IPS-15b (cell line): ENCODE measurements at regions not wholly inside any gene's neighbourhood (a gene's known extent, or its start where the extent isn't known, plus 50 kb on each side); places are given as distances from the start of the nearest gene placed in this dataset.

Source experiments
- H3K27me3 ChIP-seq: one replicate; pipeline ENCODE4 v1.6.1; 2013; ENCODE audit warnings: low read length; ENCODE audit not compliant: control insufficient read depth, insufficient read depth
- H3K36me3 ChIP-seq: one replicate; pipeline ENCODE4 v1.6.1; 2013; ENCODE audit warnings: low read length; ENCODE audit not compliant: control insufficient read depth, insufficient read depth
- H3K4me1 ChIP-seq: one replicate; pipeline ENCODE4 v1.6.1; 2013; ENCODE audit warnings: mild to moderate bottlenecking, low read length; ENCODE audit not compliant: control insufficient read depth, insufficient read depth
- H3K4me3 ChIP-seq: one replicate; pipeline ENCODE4 v1.5.1; 2013; ENCODE audit warnings: low read depth, low read length
- H3K9ac ChIP-seq: one replicate; pipeline ENCODE4 v1.6.1; 2013; ENCODE audit warnings: low read depth, mild to moderate bottlenecking, low read length
- H3K9me3 ChIP-seq: one replicate; pipeline ENCODE4 v1.6.1; 2013; ENCODE audit warnings: mild to moderate bottlenecking, low read length; ENCODE audit not compliant: control insufficient read depth, insufficient read depth

DNA sequence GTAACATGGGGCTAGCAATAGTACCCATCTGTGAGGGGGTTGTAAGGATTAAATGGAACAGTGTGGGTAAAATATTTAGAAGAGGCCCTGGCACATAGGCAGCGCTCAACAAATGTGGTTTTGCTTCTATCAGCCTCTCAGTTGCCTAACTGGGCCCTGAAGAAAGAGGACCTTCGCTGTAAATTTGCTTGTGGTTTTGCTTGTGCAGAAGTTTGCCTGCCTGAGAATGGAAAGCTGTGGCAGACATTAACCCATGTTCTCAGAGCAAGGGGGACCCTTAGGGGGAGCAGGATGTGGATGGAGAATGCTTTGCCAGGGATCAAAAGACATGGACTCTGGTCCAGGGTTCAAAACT lies 160.1 kb downstream of the BRMS1L start:
- Histone ChIP-seq H3K9me3 (no peaks in the 10 kb centered on the region), H3K4me1 (no peaks in the 10 kb centered on the region), H3K4me3 (no peak overlapping the region), H3K27me3 (no peaks in the 10 kb centered on the region), H3K9ac (no peak overlapping the region), H3K36me3 (no peaks in the 10 kb centered on the region)

DNA sequence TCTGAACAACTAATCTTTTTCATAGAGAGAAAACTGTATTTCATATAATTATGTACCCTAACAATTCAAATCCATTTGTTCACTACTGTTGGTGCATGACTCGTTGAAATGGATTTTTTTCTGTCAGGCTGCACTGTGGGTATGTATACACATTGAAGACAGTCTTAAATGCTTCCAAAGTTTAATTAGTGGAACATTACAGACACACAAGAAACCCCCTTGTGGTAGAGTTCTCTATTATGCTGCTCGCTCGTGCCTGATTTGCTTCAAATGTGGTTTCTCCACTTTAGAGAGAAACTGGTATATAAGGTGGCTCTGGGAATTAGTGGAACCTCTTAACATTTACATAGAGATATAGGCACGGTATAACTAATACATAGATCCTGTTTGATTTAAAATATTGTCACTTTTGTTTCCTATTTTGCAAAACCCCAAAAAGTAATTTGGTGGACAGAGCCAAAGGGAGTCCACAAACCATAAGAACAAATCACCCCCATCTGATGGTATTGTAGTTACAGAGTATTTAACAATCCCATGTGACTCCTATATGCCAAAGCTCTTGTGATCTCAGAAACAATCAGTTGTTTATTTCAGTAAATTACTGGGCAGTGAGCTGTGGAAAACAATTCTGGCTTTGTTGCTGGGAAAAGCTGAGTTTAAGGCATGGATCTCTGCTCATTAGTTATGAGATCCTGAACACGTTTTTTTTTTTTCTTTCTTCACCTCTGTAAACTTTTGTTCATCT lies 159.5 kb downstream of the BRMS1L start:
- H3K4me3 ChIP-seq, result no peak overlapping the region
- no peaks in the 10 kb centered on the region for H3K9me3 ChIP-seq
- no peak overlapping the region for H3K9ac ChIP-seq
- no peaks in the 10 kb centered on the region for H3K27me3 ChIP-seq
- no peaks in the 10 kb centered on the region for H3K4me1 ChIP-seq
- H3K36me3 ChIP-seq, result no peaks in the 10 kb centered on the region

DNA sequence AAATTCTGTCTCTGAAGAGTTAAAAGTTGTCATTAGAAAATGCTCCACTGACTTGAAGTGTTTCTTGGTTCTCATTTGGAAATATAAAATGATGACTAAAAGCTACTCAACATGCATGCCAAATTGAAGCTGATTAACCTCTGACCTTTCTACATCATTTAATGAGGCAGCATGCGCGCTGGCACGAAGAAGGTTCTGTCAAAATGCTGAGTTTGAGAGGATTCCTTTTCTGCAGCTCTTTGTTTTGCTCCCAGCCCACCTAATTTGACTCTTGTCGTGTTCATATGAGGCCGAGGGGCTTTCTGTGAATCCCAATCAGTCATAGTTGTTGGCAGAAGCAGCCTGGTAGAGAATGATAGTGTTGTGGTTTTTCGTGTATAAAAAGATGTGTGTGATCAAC lies 153.4 kb downstream of the BRMS1L start:
- Histone ChIP-seq H3K36me3 (no peaks in the 10 kb centered on the region), H3K9me3 (no peaks in the 10 kb centered on the region), H3K27me3 (no peaks in the 10 kb centered on the region), H3K4me3 (no peak overlapping the region), H3K9ac (no peak overlapping the region), H3K4me1 (no peaks in the 10 kb centered on the region)

DNA sequence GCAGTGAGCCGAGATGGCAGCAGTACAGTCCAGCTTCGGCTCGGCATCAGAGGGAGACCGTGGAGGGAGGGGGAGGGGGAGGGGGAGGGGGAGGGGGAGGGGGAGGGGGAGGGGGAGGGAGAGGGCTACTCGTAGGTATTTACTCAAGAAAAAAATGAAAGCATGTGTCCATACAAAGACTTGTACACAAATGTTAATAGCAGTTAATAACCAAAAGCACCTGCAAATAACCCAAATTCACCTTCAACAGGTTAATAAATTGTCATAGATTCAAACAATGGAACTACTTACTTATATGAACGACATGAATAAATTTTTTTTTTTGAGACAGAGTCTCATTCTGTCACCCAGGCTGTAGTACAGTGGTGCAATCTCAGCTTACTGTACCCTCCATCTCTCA lies 152.4 kb downstream of the BRMS1L start:
- H3K4me1 ChIP-seq, result no peaks in the 10 kb centered on the region
- no peak overlapping the region for H3K9ac ChIP-seq
- no peaks in the 10 kb centered on the region for H3K9me3 ChIP-seq

DNA sequence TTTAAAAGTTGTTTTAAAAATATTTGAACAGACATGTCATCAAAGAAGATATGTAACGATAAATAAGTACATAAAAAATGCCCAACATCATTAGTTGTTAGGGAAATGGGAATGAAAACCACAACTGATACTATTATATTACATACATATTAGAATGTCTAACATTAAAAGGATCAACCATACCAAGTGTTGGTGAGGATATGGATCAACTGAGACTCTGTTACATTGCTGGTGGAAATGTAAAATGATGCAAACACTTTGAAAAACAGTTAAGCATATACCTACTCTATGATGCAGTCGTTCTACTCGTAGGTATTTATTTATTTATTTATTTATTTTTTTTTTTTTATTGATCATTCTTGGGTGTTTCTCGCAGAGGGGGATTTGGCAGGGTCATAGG lies 149.7 kb downstream of the BRMS1L start:
- Histone ChIP-seq H3K9me3 (no peaks in the 10 kb centered on the region), H3K27me3 (no peaks in the 10 kb centered on the region), H3K4me3 (no peak overlapping the region), H3K4me1 (no peaks in the 10 kb centered on the region), H3K36me3 (no peaks in the 10 kb centered on the region), H3K9ac (no peak overlapping the region)

More for the DNA sequence above, 152.4 kb downstream of the BRMS1L start:
- H3K27me3 ChIP-seq, result no peaks in the 10 kb centered on the region
- no peaks in the 10 kb centered on the region for H3K36me3 ChIP-seq
- H3K4me3 ChIP-seq, result no peak overlapping the region

DNA sequence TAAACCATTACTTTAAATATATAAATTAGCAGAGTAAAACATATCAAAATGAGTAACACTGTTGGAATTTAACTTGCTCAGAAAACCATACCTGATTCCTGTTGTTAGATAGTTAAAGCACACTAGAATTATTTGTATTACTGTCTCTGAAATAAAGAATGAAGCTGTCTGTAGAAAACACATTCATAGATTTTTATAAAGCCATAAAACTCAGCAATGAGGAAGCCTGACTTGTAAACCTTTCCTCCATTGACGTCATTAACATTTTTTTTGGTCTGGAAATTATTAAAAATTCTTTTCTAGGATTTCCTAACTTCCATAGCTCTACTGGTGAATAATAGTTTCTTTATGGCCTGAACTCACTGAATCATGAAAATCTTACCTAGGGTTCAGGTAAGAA lies 147.6 kb downstream of the BRMS1L start:
- Histone ChIP-seq H3K4me3 (no peak overlapping the region), H3K4me1 (no peaks in the 10 kb centered on the region), H3K27me3 (no peaks in the 10 kb centered on the region), H3K9ac (no peak overlapping the region), H3K36me3 (no peaks in the 10 kb centered on the region), H3K9me3 (no peaks in the 10 kb centered on the region)

DNA sequence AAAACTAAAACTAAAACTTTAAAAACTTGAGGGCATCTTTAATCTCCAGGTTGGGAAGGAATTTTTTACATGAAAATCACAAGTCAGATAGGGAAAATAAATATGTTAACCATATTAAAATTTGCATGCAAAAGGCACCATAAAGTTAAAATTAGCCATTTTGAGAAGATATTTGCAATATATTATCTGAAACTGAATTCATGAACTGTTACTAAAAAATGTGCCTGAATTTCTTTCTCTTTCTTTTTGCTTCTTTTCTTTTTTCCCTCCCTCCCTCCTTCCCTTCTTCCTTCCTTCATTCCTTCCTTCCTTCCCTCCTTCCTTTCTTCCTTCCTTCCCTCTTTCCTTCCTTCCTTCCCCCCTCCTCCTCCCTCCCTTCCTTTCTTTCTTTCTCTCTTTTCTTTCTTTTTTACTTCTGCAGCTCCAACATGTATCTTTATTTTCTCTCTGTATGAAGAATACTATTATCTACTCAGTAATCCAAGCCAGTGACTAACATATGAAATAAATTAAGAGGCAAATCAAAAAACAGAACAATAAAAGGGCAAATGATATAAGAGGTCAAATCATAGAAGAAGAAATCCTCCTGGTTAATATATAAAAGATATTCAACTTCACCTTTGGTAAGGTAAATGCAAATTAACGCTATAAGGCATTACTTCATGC lies 146.0 kb downstream of the BRMS1L start:
- no peaks in the 10 kb centered on the region for H3K27me3 ChIP-seq
- H3K4me3 ChIP-seq, result no peak overlapping the region
- no peak overlapping the region for H3K9ac ChIP-seq
- no peaks in the 10 kb centered on the region for H3K4me1 ChIP-seq
- no peaks in the 10 kb centered on the region for H3K9me3 ChIP-seq
- H3K36me3 ChIP-seq, result no peaks in the 10 kb centered on the region

DNA sequence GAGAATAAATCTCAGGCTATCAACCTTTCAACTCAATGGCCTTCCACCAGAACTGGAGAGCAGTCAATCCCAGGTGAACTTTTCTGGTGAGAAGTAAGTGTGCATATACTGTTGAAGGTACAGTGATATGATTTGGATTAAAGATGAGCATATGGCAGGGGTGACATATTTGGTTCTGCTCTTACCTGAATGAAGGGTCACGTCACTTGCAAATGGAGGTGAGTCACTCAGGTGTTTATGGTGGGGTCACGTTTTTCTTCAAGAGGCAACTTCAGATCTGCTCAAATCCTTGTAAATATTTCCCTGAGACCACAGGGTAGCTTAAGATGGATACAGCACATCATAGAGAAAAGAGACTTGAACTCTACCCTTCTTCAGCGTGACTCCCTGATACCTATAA lies 143.2 kb downstream of the BRMS1L start:
- Histone ChIP-seq H3K9me3 (no peaks in the 10 kb centered on the region), H3K4me3 (no peak overlapping the region), H3K4me1 (no peaks in the 10 kb centered on the region), H3K27me3 (no peaks in the 10 kb centered on the region), H3K9ac (no peak overlapping the region), H3K36me3 (no peaks in the 10 kb centered on the region)

DNA sequence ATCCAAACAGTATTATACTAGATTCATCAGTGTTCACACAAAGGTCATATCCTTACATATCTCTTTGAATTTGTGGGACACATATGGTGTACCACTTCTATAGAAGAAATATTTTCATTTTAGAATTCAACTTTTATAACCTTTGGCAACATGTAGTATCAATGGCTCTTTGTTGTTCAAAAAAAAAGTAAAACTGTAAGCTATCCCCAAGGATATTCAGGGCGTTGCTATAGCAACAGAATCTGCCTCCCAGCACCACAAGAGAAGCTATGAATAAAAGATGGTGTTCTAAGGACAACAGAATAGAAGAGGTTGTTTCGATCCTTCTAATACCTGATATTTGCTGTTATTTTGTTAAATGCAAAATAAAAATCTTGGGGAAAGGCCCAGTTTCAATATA lies 139.3 kb downstream of the BRMS1L start:
- no peak overlapping the region for H3K4me3 ChIP-seq
- H3K9ac ChIP-seq, result no peak overlapping the region
- no peaks in the 10 kb centered on the region for H3K27me3 ChIP-seq
- no peaks in the 10 kb centered on the region for H3K4me1 ChIP-seq
- no peaks in the 10 kb centered on the region for H3K36me3 ChIP-seq
- no peaks in the 10 kb centered on the region for H3K9me3 ChIP-seq

DNA sequence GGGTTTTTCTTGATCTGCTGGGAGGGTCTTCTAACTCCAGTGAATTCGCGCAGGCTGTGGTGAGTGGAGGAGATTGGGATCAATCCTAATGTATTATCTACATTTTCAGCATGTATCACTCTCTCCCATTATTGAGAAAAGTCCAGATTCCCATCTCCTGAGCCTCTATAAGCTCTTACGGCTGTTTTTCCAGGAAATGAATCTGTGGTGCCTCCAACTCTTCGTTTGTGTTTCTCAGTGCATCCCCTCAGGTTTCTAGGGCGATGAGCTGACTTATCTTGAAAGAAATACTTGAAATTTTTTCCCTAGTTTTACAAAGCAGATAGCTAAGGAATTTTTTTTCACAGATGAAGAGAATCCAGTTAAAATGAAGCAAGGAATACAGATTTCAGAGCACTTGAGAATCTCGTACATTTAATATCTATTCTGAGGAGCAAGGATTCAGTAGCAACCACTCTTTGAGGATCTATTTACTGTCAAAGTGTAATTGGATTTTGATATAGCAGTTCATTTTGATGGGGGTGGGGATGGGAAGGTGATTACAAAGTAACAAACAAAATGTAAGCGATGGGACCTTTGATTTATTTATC lies 138.7 kb downstream of the BRMS1L start:
- Histone ChIP-seq H3K36me3 (no peaks in the 10 kb centered on the region), H3K9me3 (no peaks in the 10 kb centered on the region), H3K27me3 (no peaks in the 10 kb centered on the region), H3K9ac (no peak overlapping the region), H3K4me3 (no peak overlapping the region), H3K4me1 (no peaks in the 10 kb centered on the region)

DNA sequence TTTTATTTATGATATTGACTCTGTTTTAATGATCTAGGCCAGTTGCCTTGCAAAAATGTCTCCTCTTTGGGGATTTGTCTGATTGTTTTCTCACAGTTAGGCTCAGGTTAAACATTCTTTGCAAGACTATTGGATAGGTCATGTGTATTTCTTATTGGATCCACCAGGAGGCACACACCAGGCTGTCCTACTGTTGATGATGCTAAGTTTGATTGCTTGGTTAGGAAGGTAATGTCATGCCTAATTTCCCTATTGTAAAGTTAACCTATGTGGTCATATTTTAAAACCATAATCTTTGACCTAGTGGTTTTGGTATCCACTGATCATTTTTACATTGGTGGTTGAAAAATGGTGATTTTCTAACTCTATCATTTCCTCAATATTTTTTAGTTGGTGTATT lies 137.1 kb downstream of the BRMS1L start:
- Histone ChIP-seq H3K27me3 (no peaks in the 10 kb centered on the region), H3K36me3 (no peaks in the 10 kb centered on the region), H3K4me3 (no peak overlapping the region), H3K4me1 (no peaks in the 10 kb centered on the region), H3K9me3 (no peaks in the 10 kb centered on the region), H3K9ac (no peak overlapping the region)

DNA sequence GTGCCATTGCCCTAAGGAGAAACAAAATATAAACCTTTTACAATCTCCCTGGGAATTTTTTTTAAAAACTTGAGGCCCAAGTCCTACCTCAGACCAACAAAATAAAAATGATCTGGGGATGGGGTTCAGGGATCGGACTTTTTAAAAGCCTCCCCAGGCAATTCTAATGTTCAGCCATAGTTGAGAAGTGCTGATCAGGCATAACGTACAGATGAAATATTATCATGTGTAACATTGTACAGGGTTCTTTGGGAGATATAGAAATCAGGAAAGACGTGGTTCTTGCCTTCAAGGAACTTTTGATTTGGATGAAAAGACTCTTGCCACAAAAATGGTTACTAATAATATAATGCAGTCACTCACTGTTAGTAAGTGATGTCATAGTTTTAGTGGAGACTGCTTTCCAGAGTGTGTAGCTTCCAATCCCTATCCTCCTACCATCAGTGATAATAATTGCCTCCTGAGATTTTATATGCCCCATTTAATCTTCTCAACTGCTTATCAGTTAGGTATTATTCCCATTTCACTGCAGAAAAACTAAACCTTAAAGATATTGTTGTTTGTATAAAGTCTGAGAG lies 135.6 kb downstream of the BRMS1L start:
- Histone ChIP-seq H3K4me3 (no peak overlapping the region), H3K9me3 (no peaks in the 10 kb centered on the region), H3K27me3 (no peaks in the 10 kb centered on the region), H3K36me3 (no peaks in the 10 kb centered on the region), H3K4me1 (no peaks in the 10 kb centered on the region), H3K9ac (no peak overlapping the region)
